Upper lobe of right lung (tissue), 1 donor: ENCODE measurements at regions not wholly inside any gene's neighbourhood (a gene's known extent, or its start where the extent isn't known, plus 50 kb on each side); places are given as distances from the start of the nearest gene placed in this dataset.
"Not testable (repeated sequence)": the region's sequence is repeated elsewhere in the genome, so short reads cannot be mapped to it uniquely, and the experiment has no call there.

Source experiments
- ATAC-seq: fragments of 200-7000 bp; cut with Tn5 transposase; one replicate; pipeline ENCODE4 v1.9.1; 2020; ENCODE audit warnings: mild to moderate bottlenecking, moderate library complexity
- DNase-seq: peaks from one replicate; pipeline ENCODE4 v3.0.0-alpha.2; 2020
- H3K27ac ChIP-seq: fragments of 200-600 bp; one replicate; pipeline ENCODE4 v1.8.0; 2022
- H3K27me3 ChIP-seq: fragments of 200-600 bp; one replicate; pipeline ENCODE4 v1.8.0; 2022; ENCODE audit warnings: mild to moderate bottlenecking
- H3K36me3 ChIP-seq: fragments of 200-600 bp; one replicate; pipeline ENCODE4 v1.8.0; 2022
- H3K4me1 ChIP-seq: fragments of 200-600 bp; one replicate; pipeline ENCODE4 v1.8.0; 2022
- H3K4me3 ChIP-seq: fragments of 200-600 bp; one replicate; pipeline ENCODE4 v1.8.0; 2022; ENCODE audit warnings: mild to moderate bottlenecking
- H3K9me3 ChIP-seq: fragments of 200-600 bp; one replicate; pipeline ENCODE4 v1.8.0; 2022
- CTCF ChIP-seq: fragments of 200-600 bp; IDR thresholded peaks from one replicate; pipeline ENCODE4 v1.8.0; 2022; ENCODE audit warnings: antibody characterized with exemption
- intact Hi-C: fragments of 100-400 bp; cut with DNase I; formaldehyde crosslinking; loops from one replicate; pipeline ENCODE4 v1.11.0; 2022
- donor health status: DM: no; HTN: yes; CAD: no; lungs with severe emphysema.

GRCh38 chr21:31515253-31515652, 144.2 kb upstream of the SOD1 start:
- no peak overlapping the region for H3K27ac ChIP-seq
- H3K27me3 ChIP-seq: no peaks in the 10 kb centered on the region
- H3K4me3 ChIP-seq: no peak overlapping the region
- intact Hi-C loops: no loop called here
- H3K4me1 ChIP-seq: no peaks in the 10 kb centered on the region
- DNase-seq (no peak), ATAC-seq (no peak)
- no peak for TF ChIP-seq CTCF
- no peaks in the 10 kb centered on the region for H3K36me3 ChIP-seq
- H3K9me3 ChIP-seq: no peaks in the 10 kb centered on the region

- Histone ChIP-seq H3K27ac (no peak overlapping the region), H3K4me3 (no peak overlapping the region), H3K36me3 (no peaks in the 10 kb centered on the region), H3K4me1 (no peaks in the 10 kb centered on the region), H3K9me3 (no peaks in the 10 kb centered on the region), H3K27me3 (no peaks in the 10 kb centered on the region)
- intact Hi-C loops: no loop called here
- DNase-seq: no peak
- no peak for TF ChIP-seq CTCF
- ATAC-seq: peak; percentile 53
Measured at GRCh38 chr21:31514598-31514997, 144.9 kb upstream of the SOD1 start.

GRCh38 chr21:31513541-31513940, 146.0 kb upstream of the SOD1 start:
- H3K9me3 ChIP-seq, DNase-seq, H3K4me1 ChIP-seq, H3K27ac ChIP-seq, H3K4me3 ChIP-seq, H3K27me3 ChIP-seq, H3K36me3 ChIP-seq, ATAC-seq, intact Hi-C loops: not testable (repeated sequence)

- ATAC-seq, intact Hi-C loops: not testable (repeated sequence)
Measured at GRCh38 chr21:31511999-31512398, 147.5 kb upstream of the SOD1 start.

GRCh38 chr21:31511258-31511657, 148.2 kb upstream of the SOD1 start:
- H3K27me3 ChIP-seq: no peaks in the 10 kb centered on the region
- no peak overlapping the region for H3K4me3 ChIP-seq
- H3K9me3 ChIP-seq: no peaks in the 10 kb centered on the region
- DNase-seq (no peak), ATAC-seq (no peak)
- no peak overlapping the region for H3K27ac ChIP-seq
- H3K36me3 ChIP-seq: no peaks in the 10 kb centered on the region
- no peaks in the 10 kb centered on the region for H3K4me1 ChIP-seq
- no peak for TF ChIP-seq CTCF
- intact Hi-C loops: no loop called here

More at GRCh38 chr21:31511999-31512398, 147.5 kb upstream of the SOD1 start:
- not testable (repeated sequence) for H3K4me3 ChIP-seq, H3K27me3 ChIP-seq, H3K9me3 ChIP-seq, H3K4me1 ChIP-seq, DNase-seq, H3K36me3 ChIP-seq, H3K27ac ChIP-seq

- intact Hi-C loops: no loop called here
- no peak for TF ChIP-seq CTCF
- H3K27ac ChIP-seq: no peak overlapping the region
- no peaks in the 10 kb centered on the region for H3K9me3 ChIP-seq
- H3K4me1 ChIP-seq: no peaks in the 10 kb centered on the region
- H3K4me3 ChIP-seq: no peak overlapping the region
- H3K36me3 ChIP-seq: no peaks in the 10 kb centered on the region
- DNase-seq (no peak), ATAC-seq (peak; percentile 26)
- no peaks in the 10 kb centered on the region for H3K27me3 ChIP-seq
Measured at GRCh38 chr21:31509194-31510017, 150.1 kb upstream of the SOD1 start.
